SU-DHL-6 (cell line): ENCODE measurements at regions not wholly inside any gene's neighbourhood (a gene's known extent, or its start where the extent isn't known, plus 50 kb on each side); places are given as distances from the start of the nearest gene placed in this dataset.

Experiments used
- H2AFZ ChIP-seq: fragments of 200-600 bp; sonication (generic); 2 replicates; pipeline ENCODE4 v1.6.1; 2014; ENCODE audit warnings: low read depth, mild to moderate bottlenecking, moderate library complexity, mixed read lengths, antibody characterized with exemption, low read length; ENCODE audit not compliant: severe bottlenecking
- H3F3A ChIP-seq: fragments of 200-600 bp; shearing (Covaris generic); 2 replicates; pipeline ENCODE4 v1.6.0; 2016; ENCODE audit warnings: antibody characterized with exemption, mild to moderate bottlenecking; ENCODE audit not compliant: insufficient read depth
- H3K27ac ChIP-seq: fragments of 200-600 bp; sonication (generic); 2 replicates; pipeline ENCODE4 v1.5.1; 2016; ENCODE audit warnings: low read depth, mild to moderate bottlenecking, low read length, moderate library complexity, mixed read lengths
- H3K27me3 ChIP-seq: fragments of 200-600 bp; sonication (generic), shearing (Covaris generic); 2 replicates; pipeline ENCODE4 v1.6.0; 2014; ENCODE audit warnings: mild to moderate bottlenecking, low read length
- H3K36me3 ChIP-seq: fragments of 200-600 bp; sonication (generic); 2 replicates; pipeline ENCODE4 v1.6.1; 2014; ENCODE audit warnings: mild to moderate bottlenecking, low read length, mixed read lengths
- H3K4me2 ChIP-seq: fragments of 300-600, 200-600 bp; shearing (Covaris generic), sonication (generic); 2 replicates; pipeline ENCODE4 v1.6.0; 2014; ENCODE audit warnings: low read length, low read depth, mild to moderate bottlenecking; ENCODE audit not compliant: poor library complexity, severe bottlenecking
- H3K4me3 ChIP-seq: fragments of 200-600 bp; sonication (generic); 2 replicates; pipeline ENCODE4 v1.5.1; 2014; ENCODE audit warnings: antibody characterized with exemption, low read length, mild to moderate bottlenecking, mixed read lengths; ENCODE audit not compliant: insufficient read depth, poor library complexity, severe bottlenecking
- H3K79me2 ChIP-seq: fragments of 200-600 bp; sonication (generic); 2 replicates; pipeline ENCODE4 v1.6.1; 2014; ENCODE audit warnings: mild to moderate bottlenecking, low read length, moderate library complexity; ENCODE audit not compliant: insufficient read depth
- H3K9ac ChIP-seq: fragments of 200-600 bp; sonication (generic); 2 replicates; pipeline ENCODE4 v1.7.0; 2014; ENCODE audit warnings: mild to moderate bottlenecking, low read length
- H3K9me2 ChIP-seq: fragments of 200-600 bp; sonication (generic); replicated peaks from 2 replicates; pipeline ENCODE4 v1.6.1; 2014; ENCODE audit warnings: low read length; ENCODE audit not compliant: insufficient read depth
- H3K9me3 ChIP-seq: fragments of 200-600 bp; sonication (generic); 2 replicates; pipeline ENCODE4 v1.6.1; 2014; ENCODE audit warnings: low read length, mixed read lengths; ENCODE audit not compliant: insufficient read depth
- H4K20me1 ChIP-seq: fragments of 200-600 bp; sonication (generic); 2 replicates; pipeline ENCODE4 v1.6.1; 2014; ENCODE audit warnings: low read depth, mild to moderate bottlenecking, antibody characterized with exemption, low read length, moderate library complexity, mixed read lengths
- EZH2phosphoT487 ChIP-seq: fragments of 200-600 bp; sonication (generic), shearing (Covaris generic); conservative IDR thresholded peaks from 2 replicates; pipeline ENCODE4 v1.6.1; 2018; ENCODE audit warnings: mild to moderate bottlenecking, antibody characterized with exemption, low read length, moderate library complexity, mixed read lengths
- TF ChIP-seq, protein P1 (sequence below): fragments of 200-600 bp; sonication (generic); IDR thresholded peaks from one replicate; pipeline ENCODE4 v1.5.1; 2017; ENCODE audit warnings: antibody characterized with exemption, mild to moderate bottlenecking, low read length, moderate library complexity; ENCODE audit not compliant: insufficient read depth, poor library complexity, severe bottlenecking

DNA sequence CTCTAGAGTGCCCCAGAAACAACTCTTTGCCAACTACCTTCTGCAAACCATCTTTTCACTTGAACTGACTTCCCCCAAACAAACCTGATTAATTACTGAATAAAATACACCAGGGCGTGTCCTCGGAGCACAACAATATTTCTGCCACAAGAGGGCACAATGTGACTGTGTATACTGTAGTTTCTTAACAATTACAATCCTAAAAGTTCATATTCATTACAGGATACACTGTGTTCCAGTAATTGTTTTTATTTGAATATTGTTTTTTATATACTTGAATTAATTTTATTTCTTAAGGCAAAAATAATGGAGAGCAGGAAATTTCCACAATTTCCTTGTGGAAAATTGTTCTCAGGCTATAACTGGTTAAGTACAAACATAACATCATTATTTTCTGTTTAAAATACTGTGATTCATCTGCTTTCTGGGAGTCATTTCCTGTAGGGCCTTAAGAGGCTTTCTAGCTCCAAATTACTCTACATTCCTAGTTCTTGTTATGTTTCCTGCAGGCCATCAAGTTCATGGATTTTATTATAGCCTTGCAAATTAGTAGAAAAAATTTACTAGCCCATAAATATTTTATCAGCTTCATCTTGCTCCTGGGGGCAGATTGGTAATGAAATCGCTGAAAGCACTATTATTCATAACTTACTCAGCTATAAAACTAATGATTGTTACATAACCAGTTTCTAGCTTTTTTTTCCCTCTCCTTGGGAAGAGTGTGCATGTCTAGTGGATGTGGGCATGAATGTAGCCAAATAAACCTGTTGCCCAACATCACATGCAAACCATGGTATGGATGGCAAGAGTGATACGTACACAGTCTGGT lies 51.9 kb upstream of the SLC22A16 start:
- Histone ChIP-seq H3K4me2 (no peak overlapping the region), H3K4me3 (no peak overlapping the region), H3K9me2 (no peaks in the 10 kb centered on the region), H2AFZ (no peak overlapping the region), H3F3A (no peaks in the 10 kb centered on the region), H4K20me1 (no peaks in the 10 kb centered on the region), H3K9ac (no peak overlapping the region), H3K27ac (no peak overlapping the region), H3K9me3 (no peaks in the 10 kb centered on the region), H3K79me2 (no peaks in the 10 kb centered on the region), H3K36me3 (no peaks in the 10 kb centered on the region), H3K27me3 (no peaks in the 10 kb centered on the region)
- TF ChIP-seq EZH2phosphoT487: no peak
- TF ChIP-seq, protein P1, sequence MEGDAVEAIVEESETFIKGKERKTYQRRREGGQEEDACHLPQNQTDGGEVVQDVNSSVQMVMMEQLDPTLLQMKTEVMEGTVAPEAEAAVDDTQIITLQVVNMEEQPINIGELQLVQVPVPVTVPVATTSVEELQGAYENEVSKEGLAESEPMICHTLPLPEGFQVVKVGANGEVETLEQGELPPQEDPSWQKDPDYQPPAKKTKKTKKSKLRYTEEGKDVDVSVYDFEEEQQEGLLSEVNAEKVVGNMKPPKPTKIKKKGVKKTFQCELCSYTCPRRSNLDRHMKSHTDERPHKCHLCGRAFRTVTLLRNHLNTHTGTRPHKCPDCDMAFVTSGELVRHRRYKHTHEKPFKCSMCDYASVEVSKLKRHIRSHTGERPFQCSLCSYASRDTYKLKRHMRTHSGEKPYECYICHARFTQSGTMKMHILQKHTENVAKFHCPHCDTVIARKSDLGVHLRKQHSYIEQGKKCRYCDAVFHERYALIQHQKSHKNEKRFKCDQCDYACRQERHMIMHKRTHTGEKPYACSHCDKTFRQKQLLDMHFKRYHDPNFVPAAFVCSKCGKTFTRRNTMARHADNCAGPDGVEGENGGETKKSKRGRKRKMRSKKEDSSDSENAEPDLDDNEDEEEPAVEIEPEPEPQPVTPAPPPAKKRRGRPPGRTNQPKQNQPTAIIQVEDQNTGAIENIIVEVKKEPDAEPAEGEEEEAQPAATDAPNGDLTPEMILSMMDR: peak; percentile 77

DNA sequence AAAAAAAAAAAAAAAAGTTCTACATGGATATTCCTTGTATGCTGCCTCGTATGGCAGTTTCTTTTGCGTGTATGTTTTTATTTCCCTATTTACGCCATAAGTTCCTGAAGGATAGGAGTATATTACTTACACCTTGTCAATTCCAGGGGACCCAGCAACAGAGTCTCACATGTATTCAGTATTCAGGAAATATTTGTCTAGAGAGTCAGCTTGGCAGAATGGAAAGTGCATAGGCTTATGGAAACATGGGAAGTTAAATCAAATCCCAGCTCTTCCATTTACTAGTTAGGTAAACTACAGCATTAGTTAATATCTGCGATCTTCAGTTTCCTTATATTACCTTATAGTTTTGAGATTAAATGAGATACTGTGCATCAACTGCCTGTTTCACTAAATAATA lies 51.1 kb upstream of the SLC22A16 start:
- Histone ChIP-seq H3K9me3 (no peaks in the 10 kb centered on the region), H3K4me3 (no peak overlapping the region), H2AFZ (no peak overlapping the region), H3K4me2 (no peak overlapping the region), H3F3A (no peaks in the 10 kb centered on the region), H4K20me1 (no peaks in the 10 kb centered on the region), H3K9me2 (no peaks in the 10 kb centered on the region), H3K9ac (no peak overlapping the region), H3K27me3 (no peaks in the 10 kb centered on the region), H3K27ac (no peak overlapping the region), H3K36me3 (no peaks in the 10 kb centered on the region), H3K79me2 (no peaks in the 10 kb centered on the region)
- TF ChIP-seq, protein P1: no peak
- TF ChIP-seq EZH2phosphoT487: no peak

DNA sequence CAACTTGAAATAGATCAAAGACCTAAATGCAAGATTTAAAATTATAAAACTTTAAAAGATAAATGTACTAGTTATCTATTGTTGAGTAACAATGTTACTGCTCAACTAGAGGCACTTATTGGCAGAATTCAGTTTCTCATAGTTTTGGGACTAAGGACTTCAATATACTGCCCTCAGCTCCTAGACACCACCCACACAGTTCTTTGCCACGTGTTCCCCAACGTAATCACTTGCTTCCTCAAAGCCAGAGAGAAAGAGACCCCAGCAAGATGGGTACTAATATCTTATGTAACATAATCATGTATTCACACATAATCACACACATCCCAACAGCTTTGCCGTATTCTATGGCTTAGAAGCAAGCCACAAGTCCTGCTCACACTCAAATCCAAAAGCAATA lies 50.3 kb upstream of the SLC22A16 start:
- Histone ChIP-seq H3K4me3 (no peak overlapping the region), H3K4me2 (no peak overlapping the region), H3K27me3 (no peaks in the 10 kb centered on the region), H3K27ac (no peak overlapping the region), H3F3A (no peaks in the 10 kb centered on the region), H3K79me2 (no peaks in the 10 kb centered on the region), H3K36me3 (no peaks in the 10 kb centered on the region), H3K9me2 (no peaks in the 10 kb centered on the region), H4K20me1 (no peaks in the 10 kb centered on the region), H3K9ac (no peak overlapping the region), H3K9me3 (no peaks in the 10 kb centered on the region), H2AFZ (no peak overlapping the region)
- TF ChIP-seq, protein P1: no peak
- no peak for TF ChIP-seq EZH2phosphoT487
